ENCODE measurements at regions not wholly inside any gene's neighbourhood (a gene's known extent, or its start where the extent isn't known, plus 50 kb on each side); places are given as distances from the start of the nearest gene placed in this dataset.

DNA sequence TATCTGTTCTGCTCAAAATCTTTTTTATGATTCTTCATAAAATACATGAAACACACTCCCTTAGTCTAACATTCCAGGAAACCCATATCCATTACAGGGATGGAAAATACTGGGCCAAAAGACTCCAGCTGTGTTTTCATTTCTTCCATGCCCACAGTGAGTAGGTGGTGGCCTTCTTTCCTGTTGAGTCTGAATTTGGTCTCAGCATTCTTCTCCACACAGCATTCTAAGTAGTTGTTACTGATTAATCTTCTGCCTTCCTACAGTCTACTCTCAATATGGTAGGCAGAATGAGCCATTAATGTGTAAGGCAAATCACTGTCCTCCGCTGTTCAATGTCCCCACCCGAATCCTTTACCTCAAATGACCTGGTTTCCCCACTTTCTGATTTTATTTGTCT lies 370.6 kb upstream of the RPS6KA3 start:
- no peak for DNase-seq (ENCODE audit: low read depth in 2 of 3, low spot score in 1 of 3)

DNA sequence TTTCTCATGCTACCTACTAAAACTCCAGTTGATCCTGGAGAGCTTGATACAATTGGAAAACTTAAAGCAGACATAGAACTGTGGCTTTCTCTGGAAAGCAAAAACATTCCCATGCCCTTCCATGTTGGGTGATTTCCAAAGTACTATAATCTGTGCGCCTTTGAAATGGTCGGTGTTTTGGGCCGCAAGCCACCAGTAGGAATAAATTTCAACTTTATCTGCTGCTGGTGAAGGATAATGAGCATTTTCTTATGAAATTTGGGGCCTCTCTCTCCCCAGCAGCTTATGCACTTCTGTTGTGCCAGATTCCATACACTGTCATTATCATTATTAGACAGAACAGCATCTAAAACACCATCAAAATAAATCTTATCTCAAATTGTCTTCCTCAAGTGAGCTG lies 366.7 kb upstream of the RPS6KA3 start:
- no peak for DNase-seq (ENCODE audit: low read depth in 2 of 3, low spot score in 1 of 3)

DNA sequence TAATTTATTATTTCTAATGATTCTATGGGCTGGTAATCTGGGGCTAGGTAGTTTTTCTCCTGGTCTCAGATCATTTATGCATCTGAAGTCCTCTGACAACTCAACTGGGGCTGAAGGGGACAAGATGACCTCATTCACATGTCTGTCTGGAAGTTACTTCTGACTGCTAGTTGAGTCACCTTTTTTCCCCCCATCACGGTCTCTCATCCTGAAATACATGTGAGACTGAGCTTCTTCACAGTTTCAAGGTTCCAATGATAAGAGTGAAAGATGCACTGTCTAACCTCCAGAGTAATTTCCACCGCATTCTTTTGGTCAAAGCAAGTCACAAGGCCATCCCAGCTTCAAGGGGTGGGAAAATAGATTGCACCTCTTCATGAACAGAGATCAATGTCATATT lies 356.7 kb upstream of the RPS6KA3 start:
- DNase-seq (ENCODE audit: low read depth in 2 of 3, low spot score in 1 of 3): peak in 1 of 3 donors; percentile 1

DNA sequence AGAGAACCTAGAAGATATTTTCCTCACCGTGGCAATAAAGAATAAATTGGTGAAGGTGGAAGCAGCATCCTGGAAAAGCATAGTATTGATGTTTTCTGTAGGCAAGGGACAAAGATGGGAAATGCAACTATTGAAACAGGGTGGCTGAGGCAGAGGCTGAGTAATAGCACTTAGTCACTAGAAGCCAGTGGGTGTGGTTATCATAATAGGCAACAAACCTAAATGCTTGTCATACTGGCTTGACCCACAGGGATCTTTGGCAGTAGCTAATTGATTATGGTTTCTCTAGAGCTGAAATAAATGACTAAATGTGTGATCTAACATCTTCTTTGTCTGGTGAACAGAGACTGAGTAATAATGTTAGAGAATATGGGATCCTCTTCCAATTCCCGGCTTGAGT lies 353.6 kb upstream of the RPS6KA3 start:
- no peak for DNase-seq (ENCODE audit: low read depth in 2 of 3, low spot score in 1 of 3)

DNA sequence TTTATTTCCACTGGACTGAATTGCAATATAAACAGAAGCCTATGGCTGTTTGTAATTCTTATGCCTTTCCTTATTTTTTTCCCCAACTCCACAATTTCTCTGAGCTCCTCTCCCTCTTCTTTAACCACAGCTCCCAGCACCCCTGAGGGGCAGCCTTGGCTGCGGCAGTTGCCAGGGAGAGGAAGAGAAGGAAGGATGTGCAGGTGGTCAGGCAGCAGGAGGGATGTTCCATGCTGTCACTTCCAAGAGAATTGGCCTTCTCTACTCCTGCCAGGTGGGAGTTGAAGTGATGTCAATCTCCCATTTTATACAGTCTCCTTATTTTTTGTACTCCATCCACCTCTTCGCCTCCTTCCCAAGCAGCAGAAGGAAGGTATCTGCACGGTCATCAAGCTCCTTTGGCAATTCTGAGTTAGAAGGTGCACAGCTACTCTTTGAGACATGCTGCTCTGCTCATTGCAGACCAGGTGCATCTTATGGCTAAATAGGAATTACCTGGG lies 343.3 kb upstream of the RPS6KA3 start:
- no peak for DNase-seq (ENCODE audit: low read depth in 2 of 3, low spot score in 1 of 3)

DNA sequence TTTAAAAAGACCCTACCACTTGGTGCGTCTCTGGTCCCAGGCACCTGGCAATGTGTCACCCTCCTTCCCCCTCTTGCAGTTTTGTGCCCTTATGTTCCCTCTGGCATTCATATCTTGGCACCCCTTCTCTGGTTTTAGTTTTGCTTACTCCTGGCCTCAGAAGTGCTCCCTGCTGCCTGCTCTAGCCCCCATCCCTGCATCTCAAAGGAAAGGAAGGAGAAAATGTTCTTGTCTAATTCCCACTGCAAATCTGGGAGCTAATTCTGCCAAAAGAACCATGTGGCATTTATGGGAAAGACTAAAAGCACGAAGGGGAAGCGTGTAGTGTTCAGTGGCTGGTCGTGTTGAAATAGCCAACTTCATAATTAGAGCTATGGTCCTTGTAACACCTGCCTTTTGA lies 340.1 kb upstream of the RPS6KA3 start:
- DNase-seq (ENCODE audit: low read depth in 2 of 3, low spot score in 1 of 3): no peak

DNA sequence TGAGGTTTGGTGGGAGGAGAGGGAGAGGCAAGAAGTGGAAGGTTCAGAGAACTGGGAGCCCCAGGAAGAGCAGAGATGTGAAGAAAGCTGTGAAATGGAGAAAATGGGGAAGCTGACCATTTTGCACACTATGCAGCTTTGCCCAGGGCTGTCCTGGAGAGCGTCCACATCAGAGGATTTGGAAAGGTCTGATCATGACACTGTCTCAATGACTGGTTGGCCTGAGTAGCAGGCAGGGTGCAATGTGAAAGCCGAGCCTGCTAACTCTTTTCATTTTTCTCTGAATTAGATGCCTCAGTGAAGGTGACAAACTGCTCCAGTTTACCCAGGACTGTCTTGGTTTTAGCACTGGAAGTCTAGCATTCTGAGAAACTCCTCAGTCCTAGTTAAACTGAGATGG lies 330.1 kb upstream of the RPS6KA3 start:
- no peak for DNase-seq (ENCODE audit: low read depth in 2 of 3, low spot score in 1 of 3)

DNA sequence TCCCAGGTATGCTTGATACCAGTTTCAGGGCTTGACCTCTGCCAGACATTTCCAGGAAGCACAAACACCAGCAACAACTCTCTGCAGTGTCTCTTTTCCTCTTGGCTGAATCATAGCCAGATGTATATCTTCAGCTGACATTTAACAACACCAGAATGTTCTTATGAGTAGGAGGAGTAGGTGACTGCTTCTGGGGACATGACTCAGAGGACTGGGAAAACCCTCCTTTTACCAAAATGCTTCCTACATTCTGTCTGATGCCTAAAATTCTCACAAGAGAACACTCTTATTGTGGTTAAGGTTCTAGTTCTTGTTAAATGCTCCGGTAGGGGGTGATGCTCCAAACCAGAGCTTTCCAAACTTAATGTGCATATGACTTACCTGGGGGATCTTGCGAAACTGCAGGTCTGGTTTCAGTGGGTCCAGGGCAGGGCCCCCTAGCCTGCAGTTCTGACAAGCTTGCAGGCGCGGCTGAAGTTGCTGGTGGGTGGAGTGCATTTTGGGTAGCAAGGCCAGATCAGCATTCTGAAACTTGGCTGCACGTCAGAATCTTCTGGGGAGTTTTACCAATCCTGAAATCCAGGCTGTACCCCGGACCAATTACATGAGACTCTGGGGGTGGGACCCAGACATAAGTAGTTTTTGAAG lies 329.3 kb upstream of the RPS6KA3 start:
- peak; percentile 26 to 44 (median 28) for DNase-seq (ENCODE audit: low read depth in 2 of 3, low spot score in 1 of 3)

DNA sequence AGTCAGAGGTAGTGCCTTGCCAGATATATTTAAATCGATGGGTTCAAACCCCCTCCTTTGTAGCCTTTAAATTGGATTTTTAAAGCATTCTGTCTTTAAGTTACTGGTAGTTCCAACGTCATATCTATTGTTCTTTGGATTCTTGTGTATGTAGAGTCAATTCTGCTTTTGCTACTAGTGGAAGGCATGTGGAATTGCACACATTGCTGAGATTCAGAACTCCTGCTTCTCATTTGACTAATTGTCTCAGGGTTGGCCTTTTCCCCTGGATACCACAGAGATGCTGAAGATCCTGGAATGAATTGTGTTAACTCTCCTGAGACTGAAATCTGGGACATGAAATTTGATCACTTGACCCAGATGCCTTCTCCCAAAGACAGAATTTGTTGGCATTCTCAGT lies 328.3 kb upstream of the RPS6KA3 start:
- DNase-seq (ENCODE audit: low read depth in 2 of 3, low spot score in 1 of 3): no peak

DNA sequence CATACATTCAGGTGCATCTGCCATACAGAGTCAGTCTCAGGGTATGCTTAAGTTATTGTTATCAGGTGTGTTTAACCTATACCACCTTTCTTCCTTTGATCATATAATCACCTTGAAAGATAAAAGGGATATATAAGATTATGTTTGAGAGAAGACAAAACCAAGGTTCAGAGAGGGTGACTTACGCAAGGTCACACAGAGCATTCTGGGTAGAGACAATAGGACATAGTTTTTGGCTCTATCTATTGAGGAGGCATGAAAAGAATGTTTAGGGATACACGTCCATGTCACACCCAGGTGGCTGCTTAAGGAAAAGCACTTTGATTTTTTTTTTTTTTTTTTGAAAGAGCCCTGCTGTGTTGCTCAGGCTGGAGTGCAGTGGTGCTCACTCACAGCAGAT lies 327.1 kb upstream of the RPS6KA3 start:
- no peak for DNase-seq (ENCODE audit: low read depth in 2 of 3, low spot score in 1 of 3)

DNA sequence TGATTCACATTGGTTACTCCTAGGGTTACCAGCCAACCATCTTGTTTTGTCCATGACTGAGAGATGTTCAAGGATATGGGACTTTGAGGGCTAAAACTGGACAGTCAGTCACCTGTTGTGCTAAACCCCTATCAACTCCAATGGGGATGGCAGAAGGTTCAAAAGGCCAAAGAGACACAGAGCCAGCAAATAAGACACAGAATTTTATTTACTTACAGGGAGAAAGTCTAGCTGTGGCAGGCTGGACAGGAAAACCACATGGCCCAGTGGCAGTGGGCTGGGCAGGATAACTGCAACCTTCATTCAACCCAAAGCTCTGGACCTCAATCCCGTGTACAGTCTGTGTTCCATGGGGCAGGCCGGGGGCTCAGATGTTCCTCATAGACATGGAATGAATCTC lies 326.7 kb upstream of the RPS6KA3 start:
- DNase-seq (ENCODE audit: low read depth in 2 of 3, low spot score in 1 of 3): no peak

DNA sequence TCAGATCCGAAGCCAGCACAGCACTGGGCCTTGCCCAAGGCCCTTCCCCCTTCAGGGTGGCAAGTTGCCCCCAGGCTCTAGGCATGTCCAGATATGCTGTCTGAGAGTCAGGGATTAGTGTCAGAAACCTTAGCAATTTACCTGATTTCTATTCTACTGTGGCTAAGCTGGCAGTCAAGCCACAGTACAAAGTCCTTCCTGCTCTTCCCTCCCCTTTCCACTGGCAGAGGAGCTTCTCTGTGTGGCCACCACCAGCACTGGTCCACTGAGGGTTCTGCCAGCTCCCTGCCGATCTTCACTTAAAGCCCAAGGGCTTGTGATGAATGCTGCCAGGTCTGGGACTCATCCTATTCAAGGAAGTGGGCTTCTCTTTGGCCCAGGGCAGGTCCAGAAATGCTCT lies 324.5 kb upstream of the RPS6KA3 start:
- no peak for DNase-seq (ENCODE audit: low read depth in 2 of 3, low spot score in 1 of 3)

DNA sequence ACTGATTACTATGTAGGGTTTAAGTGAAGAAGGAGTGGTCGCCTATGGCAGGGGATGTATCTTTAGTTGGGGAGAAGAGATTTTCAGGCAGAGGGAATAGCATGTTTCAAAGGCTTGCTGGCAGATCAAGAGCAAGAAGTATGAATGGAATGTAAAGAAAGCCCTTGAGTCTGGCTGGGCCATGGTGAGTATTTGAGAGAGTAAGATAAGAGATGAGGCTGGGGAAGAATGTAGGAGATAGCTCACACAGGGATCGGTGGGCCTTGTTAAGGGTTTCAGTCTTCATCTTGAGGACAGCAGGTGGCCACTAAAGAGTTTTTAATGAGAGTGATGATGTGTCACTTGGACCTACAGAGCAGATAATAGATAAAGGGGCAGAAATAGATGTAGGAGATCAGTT lies 319.1 kb upstream of the RPS6KA3 start:
- DNase-seq (ENCODE audit: low read depth in 2 of 3, low spot score in 1 of 3): no peak

DNA sequence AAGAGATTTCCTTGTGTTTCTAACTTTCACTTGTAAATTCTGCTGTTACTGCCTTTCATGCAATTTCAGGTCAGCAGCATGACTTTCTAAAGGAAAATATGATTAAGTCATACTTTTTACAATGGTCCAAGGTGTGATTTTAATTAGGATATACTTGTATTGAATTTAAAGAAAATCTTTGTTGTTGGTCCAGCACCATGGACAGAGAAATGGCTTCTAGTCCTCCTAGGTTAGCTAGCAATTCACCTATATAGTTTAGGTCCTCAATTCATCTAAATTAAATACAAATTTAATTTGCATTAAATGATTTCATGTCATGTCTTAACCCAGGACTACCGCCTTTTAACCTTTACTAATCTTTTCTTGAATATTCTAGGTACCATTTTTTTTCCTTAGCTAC lies 304.9 kb upstream of the RPS6KA3 start:
- no peak for DNase-seq (ENCODE audit: low read depth in 2 of 3, low spot score in 1 of 3)

DNA sequence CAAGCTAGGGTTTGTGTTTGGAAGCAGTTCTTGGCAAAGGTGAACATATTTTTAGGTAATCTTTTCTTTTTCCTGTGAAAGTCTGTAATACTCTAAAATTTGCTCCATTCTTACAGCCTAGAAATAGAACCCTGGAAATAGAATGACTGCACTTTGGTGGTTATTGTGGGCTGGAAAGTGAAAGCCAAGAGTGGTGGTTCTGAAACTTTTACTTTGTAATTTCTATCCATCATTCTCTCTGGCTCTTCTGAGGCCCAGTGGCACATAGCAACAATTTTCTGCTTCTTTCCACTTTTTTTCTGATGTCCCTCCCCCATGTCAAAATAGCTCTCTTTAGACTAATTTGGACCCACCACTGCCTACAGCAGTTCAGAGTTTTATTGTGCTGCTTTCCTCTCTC lies 300.4 kb upstream of the RPS6KA3 start:
- DNase-seq (ENCODE audit: low read depth in 2 of 3, low spot score in 1 of 3): no peak

DNA sequence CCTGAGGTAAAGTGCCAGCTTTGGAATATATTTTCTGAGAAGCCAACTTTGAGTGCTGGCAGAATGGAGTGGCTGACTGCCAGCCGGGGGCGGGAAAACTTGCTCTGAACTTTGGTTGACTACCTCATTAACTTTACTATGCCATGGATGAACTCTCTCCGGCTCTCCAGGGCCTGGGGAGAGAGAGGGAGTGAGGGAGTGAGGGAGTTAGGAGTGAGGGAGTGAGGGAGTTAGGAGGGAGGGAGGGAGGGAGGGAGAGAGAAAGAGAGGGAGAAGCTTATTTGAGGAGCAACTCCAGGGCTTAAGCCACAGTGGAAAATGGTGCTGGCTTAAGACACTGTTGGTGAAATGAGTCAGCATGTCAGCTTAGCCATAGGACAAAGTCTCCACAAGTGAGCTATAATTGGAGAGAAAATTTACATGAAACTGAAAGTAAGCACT lies 280.9 kb upstream of the RPS6KA3 start:
- no peak for DNase-seq (ENCODE audit: low read depth in 2 of 3, low spot score in 1 of 3)

DNA sequence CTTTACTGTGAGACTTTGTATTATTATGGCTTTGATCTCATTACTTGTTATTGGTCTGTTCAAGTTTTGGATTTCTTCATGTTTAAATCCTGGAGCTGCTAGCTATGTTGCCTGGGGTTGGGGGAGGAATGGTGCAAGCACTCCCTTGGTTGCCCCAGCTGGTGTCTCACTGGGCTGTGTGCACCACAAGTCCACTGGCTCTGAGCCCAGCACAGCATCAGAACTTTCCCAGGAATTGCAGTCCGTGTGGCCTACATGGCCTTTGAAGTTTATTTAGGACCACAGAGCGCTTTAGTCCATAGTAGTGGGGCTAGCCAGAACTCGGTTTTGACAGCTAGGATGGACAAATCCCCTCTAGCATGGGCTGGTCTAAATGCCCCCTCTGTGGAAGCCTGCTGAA lies 278.8 kb upstream of the RPS6KA3 start:
- no peak for DNase-seq (ENCODE audit: low read depth in 2 of 3, low spot score in 1 of 3)

DNA sequence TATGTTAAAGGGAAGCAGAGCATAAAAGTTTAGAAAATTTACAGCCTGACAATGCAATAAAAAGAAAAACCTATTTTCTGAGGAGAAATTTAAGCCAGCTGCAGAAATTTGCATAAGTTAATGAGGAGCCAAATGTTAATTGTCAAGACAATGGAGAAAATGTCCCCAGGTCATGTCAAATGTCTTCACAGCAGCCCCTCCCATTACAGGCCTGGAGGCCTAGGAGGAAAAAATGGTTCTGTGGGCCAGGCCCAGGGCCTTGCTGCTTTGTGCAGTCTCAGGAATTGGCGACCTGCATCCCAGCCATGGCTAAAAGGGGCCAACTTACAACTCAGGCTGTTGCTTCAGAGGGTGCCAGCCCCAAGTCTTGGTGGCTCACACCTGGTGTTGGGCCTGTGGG lies 275.4 kb upstream of the RPS6KA3 start:
- no peak for DNase-seq (ENCODE audit: low read depth in 2 of 3, low spot score in 1 of 3)

DNA sequence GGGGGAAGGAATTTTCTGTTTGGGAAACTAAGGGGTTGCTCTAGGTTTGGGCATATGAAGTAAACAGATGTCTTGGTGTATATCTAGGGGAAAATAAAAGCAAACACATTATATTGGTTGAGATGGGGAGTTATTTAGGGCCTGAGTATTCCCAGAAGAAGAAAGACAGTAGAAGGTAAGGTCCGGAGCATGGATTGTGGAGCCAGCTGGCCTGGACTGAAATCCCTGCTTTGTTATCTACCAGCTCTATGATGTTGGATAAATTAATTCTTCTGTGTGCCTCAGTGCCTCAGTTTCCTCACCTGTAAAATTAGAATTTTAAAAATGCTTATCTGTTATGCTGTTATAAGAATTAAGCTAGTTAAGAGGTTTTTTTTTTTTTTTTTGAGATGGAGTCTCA lies 272.3 kb upstream of the RPS6KA3 start:
- no peak for DNase-seq (ENCODE audit: low read depth in 2 of 3, low spot score in 1 of 3)

DNA sequence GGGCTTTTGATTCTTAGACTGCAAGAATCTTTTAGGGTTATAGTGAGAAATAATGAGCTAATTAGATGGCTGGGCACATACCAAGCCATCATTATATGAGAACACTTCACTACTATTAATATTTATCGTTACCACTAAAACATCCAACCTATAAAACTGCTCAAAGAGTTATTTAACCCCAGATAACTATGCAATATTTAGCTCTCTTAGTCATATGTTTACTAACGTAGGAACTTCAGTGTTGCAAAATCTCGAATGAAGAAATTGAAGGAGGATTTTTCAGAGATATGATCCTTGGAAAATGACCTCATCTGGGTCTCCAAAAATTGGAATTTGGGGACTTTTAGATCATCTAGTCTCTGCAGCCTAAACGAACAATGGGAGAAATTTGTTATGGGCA lies 265.0 kb upstream of the RPS6KA3 start:
- no peak for DNase-seq (ENCODE audit: low read depth in 2 of 3, low spot score in 1 of 3)

DNA sequence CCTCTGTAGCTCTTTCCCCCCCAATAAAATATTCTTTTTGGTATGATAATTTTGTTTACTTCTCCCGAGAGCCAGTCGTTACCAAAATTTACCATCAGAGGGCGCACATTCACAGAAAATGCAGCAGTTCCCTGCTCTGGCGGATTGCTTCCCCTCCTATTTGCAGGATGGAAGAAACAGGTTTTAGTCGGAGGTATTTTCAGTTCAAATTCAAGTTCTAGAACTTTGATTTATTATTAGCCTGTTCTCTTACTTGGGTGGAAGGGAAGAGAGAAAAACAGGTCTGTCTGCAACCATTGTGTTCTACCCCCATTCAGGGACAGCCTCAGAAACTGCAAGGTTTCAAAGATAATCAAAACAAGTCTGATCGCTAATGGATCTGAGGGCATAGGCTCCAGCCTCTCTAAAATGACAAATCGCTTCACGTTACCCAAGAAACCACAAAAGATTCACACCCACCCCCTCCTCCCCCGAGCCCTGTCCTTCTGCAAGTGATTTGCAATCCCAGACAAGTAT lies 263.8 kb upstream of the RPS6KA3 start:
- DNase-seq (ENCODE audit: low read depth in 2 of 3, low spot score in 1 of 3): peak in 2 of 3 donors; percentile 41 to 66

DNA sequence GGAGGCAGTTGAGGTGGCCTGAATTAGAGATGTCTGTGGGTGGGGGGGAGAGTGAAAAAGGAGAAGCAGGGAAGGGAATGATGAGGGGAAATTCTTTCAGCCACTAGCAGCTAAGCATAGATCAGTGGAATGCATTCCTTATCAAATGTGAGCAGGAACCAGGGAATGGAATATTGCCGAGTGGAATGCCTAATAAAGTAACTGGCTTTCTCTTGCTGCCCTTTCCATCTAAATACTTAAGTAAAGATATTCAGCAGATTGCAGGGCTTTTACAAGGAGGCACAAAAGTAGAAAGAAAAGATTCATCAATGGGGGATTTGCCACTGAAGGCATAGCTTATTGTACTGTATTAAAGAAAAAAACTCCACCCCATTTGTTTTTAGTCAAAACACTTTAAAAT lies 263.0 kb upstream of the RPS6KA3 start:
- DNase-seq (ENCODE audit: low read depth in 2 of 3, low spot score in 1 of 3): no peak

DNA sequence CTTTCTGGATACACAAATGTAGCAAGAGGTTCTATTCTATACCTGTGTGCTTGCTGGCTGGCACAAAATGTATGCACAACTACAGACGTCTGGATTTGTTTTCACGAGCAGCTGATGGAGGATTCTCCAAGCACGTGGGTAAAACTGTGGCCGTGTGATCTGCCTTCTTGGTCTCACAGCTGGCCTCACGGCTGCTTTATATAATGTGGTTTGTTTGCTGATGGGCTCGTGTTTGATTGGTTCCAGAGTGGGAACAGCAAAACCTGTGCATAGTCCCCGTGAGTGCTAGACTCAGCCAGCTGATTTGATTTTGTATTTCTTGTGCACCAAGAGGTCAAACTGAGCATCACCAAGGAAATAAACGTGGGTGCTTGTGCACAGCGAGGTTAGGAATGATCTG lies 262.6 kb upstream of the RPS6KA3 start:
- DNase-seq (ENCODE audit: low read depth in 2 of 3, low spot score in 1 of 3): no peak

Data from stimulated activated CD4-positive, alpha-beta T cell treated with anti-CD3 and anti-CD28 coated beads, Interleukin-12 subunit alpha, Interleukin-12 subunit beta, amount 100 ng/mL, for 48 hours (primary cell).